ENCODE measurements at regions not wholly inside any gene's neighbourhood (a gene's known extent, or its start where the extent isn't known, plus 50 kb on each side); places are given as distances from the start of the nearest gene placed in this dataset.

DNA sequence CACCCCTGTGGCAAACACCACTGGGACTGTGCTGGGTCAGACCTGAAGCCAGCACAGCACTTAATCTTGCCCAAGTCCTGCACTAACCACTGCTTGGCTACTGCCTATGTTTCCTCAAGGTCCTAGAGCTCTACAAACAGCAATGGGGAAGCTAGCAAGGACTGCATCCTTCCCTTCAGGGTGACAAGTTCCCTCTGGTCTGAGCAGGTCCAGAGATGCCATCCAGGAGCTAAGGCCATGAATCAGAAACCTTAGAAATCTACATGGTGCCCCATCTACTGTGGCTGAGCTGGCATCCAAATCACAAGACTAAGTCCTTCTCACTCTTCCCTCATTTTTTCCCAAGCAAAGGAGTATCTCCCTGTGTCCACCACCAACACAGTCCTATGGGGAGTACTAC is 239.7 kb upstream of the UGT8 start (continued):
- TF ChIP-seq, protein P1, sequence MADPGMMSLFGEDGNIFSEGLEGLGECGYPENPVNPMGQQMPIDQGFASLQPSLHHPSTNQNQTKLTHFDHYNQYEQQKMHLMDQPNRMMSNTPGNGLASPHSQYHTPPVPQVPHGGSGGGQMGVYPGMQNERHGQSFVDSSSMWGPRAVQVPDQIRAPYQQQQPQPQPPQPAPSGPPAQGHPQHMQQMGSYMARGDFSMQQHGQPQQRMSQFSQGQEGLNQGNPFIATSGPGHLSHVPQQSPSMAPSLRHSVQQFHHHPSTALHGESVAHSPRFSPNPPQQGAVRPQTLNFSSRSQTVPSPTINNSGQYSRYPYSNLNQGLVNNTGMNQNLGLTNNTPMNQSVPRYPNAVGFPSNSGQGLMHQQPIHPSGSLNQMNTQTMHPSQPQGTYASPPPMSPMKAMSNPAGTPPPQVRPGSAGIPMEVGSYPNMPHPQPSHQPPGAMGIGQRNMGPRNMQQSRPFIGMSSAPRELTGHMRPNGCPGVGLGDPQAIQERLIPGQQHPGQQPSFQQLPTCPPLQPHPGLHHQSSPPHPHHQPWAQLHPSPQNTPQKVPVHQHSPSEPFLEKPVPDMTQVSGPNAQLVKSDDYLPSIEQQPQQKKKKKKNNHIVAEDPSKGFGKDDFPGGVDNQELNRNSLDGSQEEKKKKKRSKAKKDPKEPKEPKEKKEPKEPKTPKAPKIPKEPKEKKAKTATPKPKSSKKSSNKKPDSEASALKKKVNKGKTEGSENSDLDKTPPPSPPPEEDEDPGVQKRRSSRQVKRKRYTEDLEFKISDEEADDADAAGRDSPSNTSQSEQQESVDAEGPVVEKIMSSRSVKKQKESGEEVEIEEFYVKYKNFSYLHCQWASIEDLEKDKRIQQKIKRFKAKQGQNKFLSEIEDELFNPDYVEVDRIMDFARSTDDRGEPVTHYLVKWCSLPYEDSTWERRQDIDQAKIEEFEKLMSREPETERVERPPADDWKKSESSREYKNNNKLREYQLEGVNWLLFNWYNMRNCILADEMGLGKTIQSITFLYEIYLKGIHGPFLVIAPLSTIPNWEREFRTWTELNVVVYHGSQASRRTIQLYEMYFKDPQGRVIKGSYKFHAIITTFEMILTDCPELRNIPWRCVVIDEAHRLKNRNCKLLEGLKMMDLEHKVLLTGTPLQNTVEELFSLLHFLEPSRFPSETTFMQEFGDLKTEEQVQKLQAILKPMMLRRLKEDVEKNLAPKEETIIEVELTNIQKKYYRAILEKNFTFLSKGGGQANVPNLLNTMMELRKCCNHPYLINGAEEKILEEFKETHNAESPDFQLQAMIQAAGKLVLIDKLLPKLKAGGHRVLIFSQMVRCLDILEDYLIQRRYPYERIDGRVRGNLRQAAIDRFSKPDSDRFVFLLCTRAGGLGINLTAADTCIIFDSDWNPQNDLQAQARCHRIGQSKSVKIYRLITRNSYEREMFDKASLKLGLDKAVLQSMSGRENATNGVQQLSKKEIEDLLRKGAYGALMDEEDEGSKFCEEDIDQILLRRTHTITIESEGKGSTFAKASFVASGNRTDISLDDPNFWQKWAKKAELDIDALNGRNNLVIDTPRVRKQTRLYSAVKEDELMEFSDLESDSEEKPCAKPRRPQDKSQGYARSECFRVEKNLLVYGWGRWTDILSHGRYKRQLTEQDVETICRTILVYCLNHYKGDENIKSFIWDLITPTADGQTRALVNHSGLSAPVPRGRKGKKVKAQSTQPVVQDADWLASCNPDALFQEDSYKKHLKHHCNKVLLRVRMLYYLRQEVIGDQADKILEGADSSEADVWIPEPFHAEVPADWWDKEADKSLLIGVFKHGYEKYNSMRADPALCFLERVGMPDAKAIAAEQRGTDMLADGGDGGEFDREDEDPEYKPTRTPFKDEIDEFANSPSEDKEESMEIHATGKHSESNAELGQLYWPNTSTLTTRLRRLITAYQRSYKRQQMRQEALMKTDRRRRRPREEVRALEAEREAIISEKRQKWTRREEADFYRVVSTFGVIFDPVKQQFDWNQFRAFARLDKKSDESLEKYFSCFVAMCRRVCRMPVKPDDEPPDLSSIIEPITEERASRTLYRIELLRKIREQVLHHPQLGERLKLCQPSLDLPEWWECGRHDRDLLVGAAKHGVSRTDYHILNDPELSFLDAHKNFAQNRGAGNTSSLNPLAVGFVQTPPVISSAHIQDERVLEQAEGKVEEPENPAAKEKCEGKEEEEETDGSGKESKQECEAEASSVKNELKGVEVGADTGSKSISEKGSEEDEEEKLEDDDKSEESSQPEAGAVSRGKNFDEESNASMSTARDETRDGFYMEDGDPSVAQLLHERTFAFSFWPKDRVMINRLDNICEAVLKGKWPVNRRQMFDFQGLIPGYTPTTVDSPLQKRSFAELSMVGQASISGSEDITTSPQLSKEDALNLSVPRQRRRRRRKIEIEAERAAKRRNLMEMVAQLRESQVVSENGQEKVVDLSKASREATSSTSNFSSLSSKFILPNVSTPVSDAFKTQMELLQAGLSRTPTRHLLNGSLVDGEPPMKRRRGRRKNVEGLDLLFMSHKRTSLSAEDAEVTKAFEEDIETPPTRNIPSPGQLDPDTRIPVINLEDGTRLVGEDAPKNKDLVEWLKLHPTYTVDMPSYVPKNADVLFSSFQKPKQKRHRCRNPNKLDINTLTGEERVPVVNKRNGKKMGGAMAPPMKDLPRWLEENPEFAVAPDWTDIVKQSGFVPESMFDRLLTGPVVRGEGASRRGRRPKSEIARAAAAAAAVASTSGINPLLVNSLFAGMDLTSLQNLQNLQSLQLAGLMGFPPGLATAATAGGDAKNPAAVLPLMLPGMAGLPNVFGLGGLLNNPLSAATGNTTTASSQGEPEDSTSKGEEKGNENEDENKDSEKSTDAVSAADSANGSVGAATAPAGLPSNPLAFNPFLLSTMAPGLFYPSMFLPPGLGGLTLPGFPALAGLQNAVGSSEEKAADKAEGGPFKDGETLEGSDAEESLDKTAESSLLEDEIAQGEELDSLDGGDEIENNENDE (IDR thresholded peaks at IDR 0.05; ENCODE audit: insufficient replicate concordance, low read length), result no peak

All from H1 (cell line).